ENCODE measurements at regions not wholly inside any gene's neighbourhood (a gene's known extent, or its start where the extent isn't known, plus 50 kb on each side); places are given as distances from the start of the nearest gene placed in this dataset.
A peak's percentile ranks its signal among the peaks of the same experiment; 100 is the strongest.

DNA sequence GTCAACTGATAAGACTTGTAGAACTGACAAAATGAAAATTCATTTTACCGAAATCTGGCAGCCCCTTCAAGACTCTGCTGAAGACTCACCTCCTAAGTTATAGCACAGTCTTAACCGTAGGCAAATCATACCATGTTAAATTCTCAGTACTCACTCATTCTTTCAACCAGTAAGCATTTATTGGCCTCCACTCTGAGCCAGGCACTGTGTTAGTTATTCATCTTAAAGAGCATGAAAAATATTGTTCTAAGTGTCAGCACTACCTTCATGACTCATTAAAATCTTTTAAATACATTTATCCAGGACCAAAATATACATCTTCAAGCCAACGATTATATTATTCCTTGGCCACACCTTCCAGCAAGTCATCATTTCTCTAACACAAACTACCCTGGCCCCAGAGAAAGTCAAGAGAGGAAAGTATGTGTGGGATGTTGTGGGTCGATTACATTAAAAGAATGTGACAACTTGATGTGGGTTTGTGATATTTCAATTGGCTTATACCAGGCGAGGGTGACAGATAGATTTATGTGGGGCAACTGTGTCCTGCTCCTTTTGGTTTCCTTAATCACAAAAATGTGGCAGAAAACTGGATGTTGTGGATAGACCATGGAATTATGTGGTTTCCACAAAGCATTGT, 55.0 kb downstream of the TMEM30B start:
- no peak for DNase-seq

DNA sequence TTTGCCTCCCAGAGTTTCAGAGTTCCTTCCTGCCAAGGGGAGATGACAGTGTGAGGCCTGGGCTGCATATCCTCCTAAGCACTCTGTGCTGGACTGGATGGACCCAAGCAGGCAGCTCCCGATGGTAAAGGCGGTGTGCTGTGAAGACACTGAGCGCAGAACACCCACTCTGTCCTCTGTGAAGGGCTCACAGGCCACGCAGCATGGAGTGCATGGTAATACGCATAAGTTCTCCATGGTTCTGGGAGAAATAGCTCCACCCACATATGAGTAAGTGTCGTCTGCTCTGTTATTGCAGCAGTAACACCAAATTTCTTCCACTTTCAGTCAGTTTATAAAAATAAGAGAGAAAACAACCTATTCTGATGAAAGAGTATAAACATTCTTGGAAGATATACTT, 55.8 kb downstream of the TMEM30B start:
- DNase-seq: no peak

DNA sequence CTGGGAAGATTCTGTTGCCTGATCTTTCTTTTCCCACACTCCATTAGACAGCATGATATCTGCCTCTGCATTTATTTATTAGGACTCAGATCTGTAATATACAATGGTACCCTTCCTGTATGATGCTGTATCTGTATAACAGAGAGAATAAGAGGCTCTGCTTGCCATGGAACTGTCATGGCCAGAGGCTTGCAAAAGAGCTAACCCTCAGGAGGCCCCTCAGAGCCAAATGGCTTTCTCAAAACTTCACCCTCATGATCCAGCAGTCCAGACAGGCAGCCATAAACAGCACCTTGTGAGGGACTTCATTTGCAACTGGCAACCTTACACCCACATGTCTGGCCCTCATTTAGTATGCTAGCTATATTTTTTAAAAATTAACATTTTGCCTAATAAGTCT, 57.6 kb downstream of the TMEM30B start:
- no peak for DNase-seq

DNA sequence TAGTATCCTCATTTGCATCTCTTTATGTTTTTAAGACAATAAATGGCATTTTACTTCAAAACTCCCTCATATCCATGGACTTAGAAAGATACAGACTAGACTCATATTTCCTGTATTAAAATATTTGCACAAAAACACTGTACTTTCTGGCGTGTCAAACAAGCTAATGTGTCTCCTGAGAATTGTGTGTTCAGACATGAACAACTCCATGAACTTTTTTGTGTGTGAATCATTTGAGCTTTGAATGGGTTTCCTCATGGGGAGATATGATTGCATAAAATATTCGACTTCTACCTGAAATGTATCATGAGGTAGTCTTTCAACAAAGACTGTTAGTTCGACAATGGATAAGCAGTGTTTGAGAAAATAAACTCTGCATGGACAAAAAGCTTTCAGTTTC, 58.8 kb downstream of the TMEM30B start:
- no peak for DNase-seq

DNA sequence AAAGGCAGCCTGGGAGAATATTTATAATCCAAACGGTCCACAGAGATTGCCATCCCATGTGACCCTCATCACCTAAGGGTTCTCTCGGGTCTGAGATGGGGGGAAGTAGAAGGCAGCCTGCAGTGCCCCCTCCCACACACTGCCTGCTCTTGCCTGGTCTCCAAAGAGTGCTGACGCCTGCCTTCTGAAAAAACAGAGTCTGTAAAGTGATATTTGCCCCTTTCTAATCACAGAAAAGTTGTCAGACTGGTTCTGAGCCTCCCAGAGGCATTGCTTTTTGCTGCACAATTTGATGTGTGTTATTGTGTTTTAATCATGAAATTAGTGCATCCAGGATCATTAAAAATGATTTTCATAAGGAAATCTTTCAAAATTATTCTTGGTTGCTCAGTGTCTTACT, 59.2 kb downstream of the TMEM30B start:
- no peak for DNase-seq

DNA sequence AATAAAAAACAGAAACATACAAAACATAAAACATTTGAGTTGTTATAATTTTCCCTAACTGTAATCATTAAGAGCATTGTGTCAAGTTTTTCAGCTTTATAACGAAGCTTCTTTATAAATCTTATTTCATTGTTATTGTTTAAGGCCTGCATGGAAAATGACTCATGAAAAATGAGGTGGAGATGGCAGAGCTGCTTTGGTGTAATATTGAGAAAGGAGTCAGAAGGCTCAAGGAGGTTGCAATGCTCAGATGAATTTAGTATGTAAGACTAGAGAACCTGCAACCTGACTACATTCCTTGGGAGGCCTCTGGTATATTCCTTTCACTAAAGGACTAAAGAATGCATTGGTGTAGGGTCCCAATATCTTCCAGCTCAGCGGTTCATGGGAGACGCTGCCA, 61.5 kb downstream of the TMEM30B start:
- no peak for DNase-seq

DNA sequence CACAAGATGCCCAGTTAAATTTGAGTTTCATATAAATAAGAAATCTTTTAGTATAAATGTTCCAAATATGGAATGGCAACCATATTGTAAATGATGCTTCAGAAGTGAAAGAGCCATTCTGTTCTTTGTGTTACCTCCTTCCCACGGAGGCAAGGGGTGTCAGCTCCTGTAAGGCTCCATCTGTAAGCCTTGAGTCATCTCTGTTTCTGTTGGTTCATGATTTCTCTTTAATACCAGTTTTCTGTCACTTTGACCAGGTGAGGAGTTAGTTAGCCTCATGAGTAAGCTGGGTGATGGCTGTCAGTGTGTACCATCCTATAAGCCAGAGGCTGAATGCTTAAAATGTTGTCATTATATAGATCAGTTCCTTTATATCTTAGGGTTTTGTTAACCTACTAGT, 61.9 kb downstream of the TMEM30B start:
- DNase-seq: no peak

DNA sequence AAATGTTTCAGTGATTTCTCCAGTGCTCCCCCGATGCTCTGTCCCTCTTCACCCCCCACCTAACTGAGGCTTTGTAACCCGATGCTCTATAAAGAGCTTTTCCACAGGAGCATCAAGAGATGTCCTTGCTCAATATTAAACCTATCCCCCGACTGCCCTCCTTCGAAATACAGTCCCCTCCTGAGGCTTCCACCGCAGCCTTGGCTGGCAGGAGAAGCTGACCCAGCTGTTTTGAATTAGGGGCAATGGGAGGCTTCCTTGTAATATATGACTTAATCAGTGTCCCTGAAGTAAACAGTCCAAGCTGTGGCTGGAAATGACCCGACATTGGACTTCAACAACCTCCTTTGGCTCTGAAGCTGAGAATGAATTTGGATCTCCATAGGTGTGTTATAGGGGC, 62.4 kb downstream of the TMEM30B start:
- DNase-seq: no peak

DNA sequence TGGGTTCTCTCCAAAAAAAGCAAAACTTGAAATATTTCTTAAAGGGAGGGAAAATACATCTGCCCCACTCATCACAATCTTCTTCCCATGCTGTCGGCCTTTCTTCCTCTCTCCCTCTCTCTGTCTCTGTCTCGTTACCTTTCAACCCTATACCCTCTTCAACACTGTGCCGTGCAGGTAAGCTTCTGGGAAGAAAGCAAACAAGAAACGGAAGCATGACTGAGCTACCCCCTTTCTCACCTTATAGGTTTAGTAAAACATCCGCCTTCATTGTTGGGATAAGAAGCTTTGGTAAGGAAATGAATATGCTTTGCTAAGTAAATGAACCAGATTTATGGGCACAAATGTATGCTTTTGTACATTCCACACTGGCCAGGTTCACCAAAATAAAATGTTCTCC, 63.0 kb downstream of the TMEM30B start:
- DNase-seq: no peak

DNA sequence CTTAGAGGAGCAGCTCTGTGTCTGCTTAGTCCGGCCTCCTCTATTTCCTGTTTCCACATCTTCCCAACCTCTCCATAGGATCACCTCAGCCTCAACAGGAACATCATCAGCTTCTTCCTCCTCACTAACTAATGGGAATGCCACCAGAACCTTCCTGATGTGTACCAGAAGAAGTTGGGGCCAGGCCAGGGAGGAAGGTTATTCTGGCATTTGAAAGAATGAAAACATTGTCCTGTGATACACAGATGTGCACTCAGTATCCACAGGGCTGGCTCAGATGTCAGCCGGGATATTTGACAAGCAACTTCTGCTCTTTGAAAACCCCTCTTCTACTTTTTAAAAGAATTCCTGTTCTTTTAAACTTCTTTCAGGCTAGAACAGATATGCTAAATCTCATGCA, 63.6 kb downstream of the TMEM30B start:
- DNase-seq: no peak

DNA sequence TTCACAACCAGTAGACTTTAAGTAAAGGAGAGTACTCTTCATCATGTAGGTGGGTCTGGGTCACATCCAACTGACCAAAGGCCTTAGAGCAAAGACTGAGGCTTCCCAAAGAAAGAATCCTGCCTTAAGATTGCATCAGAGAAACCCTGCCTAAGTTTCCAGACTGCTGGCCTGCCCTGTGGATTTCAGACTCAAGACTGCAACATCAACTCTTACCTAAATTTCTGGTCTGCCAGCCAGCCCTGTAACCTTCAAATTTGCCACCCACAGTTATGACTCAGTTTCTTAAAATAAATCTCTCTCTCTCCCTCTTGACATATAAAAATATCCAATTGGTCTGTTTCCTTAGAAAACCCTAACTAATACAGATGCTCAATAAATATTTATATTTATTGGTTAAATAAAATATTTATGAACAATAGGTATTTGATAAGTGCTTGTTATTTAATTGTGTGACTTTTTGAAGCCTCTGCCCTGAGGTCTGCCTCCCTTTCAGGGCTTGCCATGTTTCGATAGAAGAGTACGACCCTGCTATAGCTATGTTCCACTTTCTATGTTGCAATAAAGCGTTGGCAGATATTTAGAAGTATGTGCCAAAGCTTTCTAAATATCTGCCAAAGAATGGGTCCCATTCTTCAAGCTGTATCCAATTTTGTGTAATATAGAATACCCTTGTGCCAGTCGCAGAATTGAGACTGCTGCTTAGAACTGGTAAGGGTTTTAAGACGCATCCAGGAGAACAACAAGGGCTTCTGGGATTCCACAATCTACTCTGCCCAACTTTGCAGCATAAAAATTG, 65.7 kb downstream of the TMEM30B start:
- no peak for DNase-seq

DNA sequence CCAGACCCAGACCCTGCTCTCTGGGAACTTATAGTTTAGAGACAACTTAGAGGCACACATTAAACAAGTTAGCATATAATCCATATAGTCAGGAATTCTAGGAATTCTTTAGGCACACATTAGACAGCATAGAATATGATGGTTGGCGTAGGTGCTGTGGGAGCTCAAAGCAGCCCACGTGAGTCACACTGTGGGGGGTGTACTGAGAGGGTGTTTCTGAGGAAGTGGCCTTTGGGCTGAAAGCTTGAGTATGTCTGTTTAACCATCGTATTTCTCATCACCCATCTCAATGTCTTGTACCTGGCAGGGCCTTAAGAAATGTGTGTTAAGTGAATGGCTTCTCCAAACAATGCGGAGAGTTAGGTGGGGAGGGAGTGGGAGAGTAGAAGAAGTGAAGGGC, 67.2 kb downstream of the TMEM30B start:
- DNase-seq: no peak

DNA sequence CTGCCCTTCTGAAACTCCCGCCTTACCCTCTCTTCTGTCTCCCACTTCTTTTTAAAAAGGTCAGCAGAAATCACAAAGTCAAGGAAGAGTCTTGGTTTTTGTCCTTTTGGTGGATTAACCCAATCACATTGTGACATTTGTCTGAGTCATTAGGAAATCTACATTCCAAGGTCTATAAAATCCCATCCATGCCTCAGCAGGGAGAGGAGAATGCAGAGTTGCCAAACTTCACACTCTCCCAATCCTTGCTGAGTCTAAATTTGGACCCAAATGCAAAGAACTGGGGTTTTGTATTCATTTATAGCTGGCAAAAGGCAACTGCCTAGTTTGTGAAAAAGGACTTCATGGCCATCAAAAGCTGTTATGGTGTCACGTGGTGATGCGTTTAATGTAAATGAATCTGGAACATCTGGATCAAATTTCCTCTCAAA, 67.9 kb downstream of the TMEM30B start:
- no peak for DNase-seq

DNA sequence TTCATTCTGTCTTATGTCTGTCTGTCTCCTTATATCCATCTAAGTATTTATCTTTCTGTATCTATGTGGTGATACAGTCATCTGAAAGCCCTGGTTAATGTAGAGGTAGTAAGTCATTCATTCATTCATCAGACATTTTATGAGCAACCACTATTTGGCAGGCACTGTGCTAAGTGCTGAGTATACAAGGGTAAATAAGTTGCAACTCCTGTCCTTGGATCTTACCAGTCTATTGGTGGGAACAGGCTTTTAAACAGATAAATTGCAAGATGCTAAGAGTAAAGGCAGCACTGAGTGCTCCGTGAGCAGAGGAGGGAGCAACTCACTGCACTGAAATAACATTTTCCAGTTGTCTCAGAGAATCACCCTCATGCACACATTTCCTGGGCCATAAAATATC, 68.6 kb downstream of the TMEM30B start:
- DNase-seq: no peak

DNA sequence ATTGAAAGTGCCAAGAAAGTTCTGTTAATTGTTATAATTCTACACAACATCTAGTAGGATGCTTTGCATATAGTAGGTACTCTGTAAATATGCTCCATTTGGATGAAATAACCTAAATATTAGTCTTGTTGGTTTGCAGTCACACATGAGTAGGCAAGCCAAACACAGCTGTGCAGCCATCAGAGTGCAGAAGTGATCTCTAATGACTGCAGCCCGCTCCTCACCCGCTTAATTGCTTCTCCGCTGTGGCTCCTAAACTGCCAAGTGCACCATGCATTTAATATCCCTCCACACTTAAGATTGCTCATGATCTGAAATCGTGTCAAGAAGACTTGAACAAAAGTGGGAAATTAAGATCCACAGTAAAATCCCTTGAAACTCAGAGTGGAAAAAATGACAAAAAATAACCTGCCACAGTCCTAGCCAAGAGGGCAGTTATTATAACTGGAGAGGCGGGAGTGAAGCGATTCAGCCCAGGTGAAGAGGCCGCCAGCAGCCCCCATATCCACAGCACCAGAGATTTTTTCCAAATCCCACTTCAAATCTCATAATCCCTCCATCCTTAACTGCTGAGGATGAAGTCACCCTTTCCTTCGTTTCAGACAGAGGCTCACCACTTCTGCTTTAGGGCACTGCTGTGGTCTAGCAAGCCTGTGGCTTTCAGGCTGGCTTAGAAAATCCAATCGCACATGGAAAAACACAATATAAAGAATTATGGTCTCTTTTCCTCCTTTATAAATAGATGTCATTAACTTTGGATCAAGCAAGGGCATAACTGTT, 69.5 kb downstream of the TMEM30B start:
- peak; percentile 86 for DNase-seq

DNA sequence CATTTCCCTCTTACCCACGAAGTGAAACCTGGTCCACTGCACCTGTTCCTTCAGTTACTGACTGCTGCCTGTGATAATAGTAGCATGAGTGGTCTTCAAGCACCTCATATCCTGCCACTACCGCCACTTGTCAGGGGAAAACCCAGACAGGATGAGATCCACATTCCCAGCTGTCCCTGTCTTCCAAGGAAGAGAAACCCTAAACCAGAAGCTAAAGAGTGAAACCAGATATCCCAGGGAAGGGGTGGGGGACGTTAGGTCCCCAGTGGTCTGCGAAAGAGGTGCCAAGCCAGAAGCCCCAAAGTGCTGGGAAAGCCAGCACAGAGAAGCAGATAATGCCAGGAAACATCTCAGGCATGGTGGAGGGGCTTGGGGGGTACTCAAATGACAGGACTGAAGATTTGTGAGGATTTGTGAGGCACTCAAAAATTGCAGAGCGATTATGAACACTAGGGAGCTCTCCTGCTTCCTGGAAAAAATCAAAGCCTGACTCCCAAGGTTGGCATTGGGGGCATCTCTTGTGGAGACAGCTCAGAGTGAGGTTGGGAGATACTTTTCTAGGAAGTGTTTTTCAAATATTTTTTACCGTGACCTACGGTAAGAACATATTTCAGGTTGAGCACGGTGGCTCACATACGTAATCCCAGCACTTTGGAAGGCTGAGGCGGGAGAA, 77.9 kb downstream of the TMEM30B start:
- DNase-seq: peak; percentile 93

DNA sequence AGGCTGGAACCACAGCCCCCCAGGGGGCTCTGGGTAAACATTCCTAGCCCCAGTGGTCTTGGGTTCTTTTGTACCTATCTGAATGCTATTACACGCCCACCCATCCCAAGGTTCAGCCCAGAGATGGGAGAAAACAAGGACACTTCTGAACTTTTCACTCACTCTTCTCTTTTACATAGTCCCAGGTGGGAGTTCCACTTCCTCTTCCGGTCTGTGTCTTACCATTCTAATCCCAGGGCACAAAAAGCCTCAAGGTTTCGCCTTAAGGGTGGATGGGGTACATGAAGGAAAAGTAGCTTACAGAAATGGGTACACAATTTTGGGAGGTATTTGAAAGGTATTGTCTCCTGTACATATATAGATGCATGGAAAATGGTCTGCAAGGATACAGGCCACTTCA, 79.0 kb downstream of the TMEM30B start:
- DNase-seq: no peak

DNA sequence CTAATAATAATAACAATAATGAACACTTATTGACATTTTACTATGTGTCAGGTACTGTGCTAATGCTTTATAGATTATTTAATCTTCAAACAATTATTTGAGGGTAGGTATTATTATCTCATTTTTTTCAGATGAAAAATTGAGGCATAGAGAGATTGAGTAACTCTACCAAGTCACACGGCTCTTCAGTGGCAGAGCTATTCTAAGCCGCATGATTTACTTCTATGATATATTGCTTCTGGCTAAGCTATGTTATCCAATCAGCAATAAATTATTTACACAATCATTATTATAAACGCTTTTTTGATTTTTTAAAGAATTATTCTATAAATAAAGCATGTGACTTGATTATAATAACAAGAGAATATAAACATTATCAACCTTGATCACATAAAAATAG, 80.0 kb downstream of the TMEM30B start:
- DNase-seq: no peak

DNA sequence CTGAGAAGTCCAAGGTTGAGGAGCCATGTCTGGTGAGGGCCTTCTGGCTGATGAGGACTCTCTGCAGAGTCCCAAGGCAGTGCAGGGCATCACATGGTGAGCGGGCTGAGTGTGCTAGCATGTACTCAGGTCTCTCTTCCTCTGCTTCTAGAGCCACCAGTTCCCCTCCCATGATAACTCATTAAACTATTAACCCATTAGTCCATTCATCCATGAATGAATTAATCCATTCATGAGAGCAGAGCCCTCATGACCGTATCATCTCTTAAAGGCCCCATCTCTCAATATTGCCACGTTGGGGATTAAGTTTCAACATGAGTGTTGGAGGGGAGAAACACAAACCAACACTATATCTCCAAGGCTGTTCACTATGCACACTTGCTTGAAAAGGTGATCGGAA, 83.7 kb downstream of the TMEM30B start:
- DNase-seq: peak; percentile 85

DNA sequence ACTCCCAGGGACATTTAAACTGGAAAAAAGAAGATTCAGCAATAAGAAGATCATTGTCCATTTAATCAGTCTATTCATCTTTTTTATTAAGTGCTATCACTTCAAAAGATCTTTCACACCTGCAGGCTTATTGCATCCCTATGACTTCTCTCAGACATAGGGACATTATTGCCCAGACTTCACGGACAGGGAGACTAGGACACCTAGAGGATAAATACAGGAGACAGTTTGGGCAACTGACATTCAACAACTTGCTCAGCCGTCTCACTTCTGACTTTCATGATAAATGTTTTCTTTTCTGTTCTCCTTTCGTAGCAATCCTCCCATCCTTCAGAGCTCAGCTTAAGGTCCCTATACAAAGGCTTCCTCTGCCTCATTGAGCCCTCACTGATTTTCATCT, 84.3 kb downstream of the TMEM30B start:
- DNase-seq: no peak

DNA sequence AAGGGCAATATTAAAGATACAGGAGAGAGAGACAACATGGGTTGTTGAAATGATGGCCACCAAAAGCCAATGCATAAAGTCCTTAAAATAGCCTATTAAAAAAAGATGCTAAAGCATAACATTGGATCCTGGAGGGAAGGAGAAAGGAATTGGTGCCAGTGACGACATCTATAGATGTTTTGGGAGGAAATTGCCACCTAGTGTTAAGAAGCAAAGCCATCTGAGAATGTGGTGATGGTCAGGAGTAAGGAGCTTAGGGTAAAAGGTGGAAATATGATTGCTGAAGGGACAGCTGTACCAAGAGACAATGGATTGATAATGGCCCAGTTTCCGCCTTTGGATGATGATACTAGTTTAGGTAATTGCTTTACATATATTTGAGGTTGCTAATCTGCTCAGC, 85.1 kb downstream of the TMEM30B start:
- no peak for DNase-seq

DNA sequence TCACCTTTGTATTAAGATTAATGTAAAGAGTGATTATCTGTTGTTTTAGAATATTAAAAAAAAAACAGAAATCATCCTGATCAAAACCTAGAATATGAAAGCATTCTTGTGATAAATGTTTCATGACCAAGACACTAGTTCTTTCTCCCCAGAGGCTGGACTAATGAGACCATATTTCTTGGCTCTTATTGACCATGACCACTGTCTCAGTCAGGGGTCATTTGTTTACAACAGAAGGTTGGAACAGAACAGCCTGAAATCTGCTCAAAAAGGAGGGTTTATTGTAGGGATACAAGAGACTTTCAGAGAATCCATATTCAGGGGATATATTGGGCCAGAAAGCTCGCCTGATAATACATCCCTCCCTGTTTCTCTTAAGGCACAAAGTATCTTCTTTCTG, 87.7 kb downstream of the TMEM30B start:
- no peak for DNase-seq

DNA sequence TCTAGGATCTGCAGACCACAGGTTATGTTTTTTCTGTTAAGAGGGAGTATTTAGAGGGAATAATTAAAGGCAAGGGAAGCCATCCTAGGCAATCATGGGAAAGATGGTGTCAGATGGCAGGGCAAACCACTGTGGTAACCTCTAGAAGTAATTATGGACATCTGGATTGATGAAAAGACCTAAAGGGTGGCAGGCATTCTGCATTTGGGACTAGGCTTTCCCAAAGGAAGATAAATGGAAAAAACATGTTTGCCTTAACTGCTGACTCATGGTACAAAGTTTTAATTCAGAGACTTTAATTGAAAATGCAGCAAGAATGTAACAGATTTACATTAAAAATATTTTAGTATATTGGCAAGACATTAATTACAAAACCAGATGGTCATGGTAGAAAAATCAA, 88.1 kb downstream of the TMEM30B start:
- DNase-seq: peak; percentile 78

DNA sequence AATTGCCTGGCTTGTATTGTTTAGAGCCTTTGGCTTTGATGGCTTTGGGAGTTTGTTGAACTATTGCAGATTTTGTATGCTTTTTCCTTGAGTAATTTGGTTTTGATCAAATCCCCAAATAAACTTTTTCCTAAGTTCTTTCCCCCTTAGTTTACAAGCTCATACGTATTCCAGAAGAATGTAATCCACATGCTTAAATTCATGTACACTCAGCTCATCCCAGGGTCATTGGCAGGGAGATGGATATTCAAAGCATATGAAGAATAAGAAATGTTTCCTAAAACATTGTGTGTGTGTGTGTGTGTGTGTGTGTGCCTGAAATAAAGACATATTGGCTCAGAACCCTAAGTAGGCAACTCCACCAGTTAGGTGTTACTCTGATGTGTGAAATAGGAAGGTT, 89.4 kb downstream of the TMEM30B start:
- DNase-seq: no peak
